LNCaP clone FGC (cell line): ENCODE measurements at regions not wholly inside any gene's neighbourhood (a gene's known extent, or its start where the extent isn't known, plus 50 kb on each side); places are given as distances from the start of the nearest gene placed in this dataset.

ENCODE experiments used
- DNase-seq: peaks from one replicate; pipeline ENCODE4 v3.0.0-alpha.2; 2011; ENCODE audit warnings: low read depth
- H3K4me3 ChIP-seq: 2 replicates; pipeline ENCODE4 v1.5.1; 2011; ENCODE audit warnings: mild to moderate bottlenecking, low read depth, low read length, control low read depth
- CTCF ChIP-seq: IDR thresholded peaks from 2 replicates; pipeline ENCODE4 v1.5.1; 2012; ENCODE audit warnings: mild to moderate bottlenecking; ENCODE audit not compliant: control insufficient read depth, insufficient read depth; ENCODE audit errors: extremely low read depth

GRCh38 chr13:48148454-48148853, 53.5 kb upstream of the MED4 start:
- no peak for TF ChIP-seq CTCF
- no peak overlapping the region for H3K4me3 ChIP-seq
- no peak for DNase-seq

- no peak for DNase-seq
- no peak overlapping the region for H3K4me3 ChIP-seq
- TF ChIP-seq CTCF = no peak
Measured at GRCh38 chr13:48146636-48147035, 51.7 kb upstream of the MED4 start.

- TF ChIP-seq CTCF = no peak
- H3K4me3 ChIP-seq = no peak overlapping the region
- no peak for DNase-seq
Measured at GRCh38 chr13:48146122-48146521, 51.2 kb upstream of the MED4 start.
